ENCODE measurements at regions not wholly inside any gene's neighbourhood (a gene's known extent, or its start where the extent isn't known, plus 50 kb on each side); places are given as distances from the start of the nearest gene placed in this dataset.

- H3K27ac Mint-ChIP-seq: peak overlapping the region in 2 of 9 donors; percentile 4 to 17
- no peaks in the 10 kb centered on the region for H3K27me3 ChIP-seq (ENCODE audit: control insufficient read depth in 2 of 2, insufficient read depth in 2 of 2, low read length in 2 of 2)
- H3K36me3 Mint-ChIP-seq: peaks cover 0 to 27% (median 5%) of the 10 kb centered on the region in 5 donors
- H3K4me1 ChIP-seq (ENCODE audit: control insufficient read depth in 2 of 2, insufficient read depth in 2 of 2, low read length in 2 of 2): peaks cover 20 to 21% of the 10 kb centered on the region in 2 donors
- H3K27me3 Mint-ChIP-seq: no peaks in the 10 kb centered on the region
- ChIA-PET POLR2A (interaction anchor here (0.5 to 1.1 kb wide), 5 partner anchors 16 to 137 kb away, joined by 3 to 5 read pairs (median 3); no protein-coding TSS in a partner anchor), CTCF (interaction anchor here (0.6 kb wide), 1 partner anchor 10 kb away, joined by 3 read pairs; no protein-coding TSS in a partner anchor)
- H3K4me3 ChIP-seq (ENCODE audit: low read length): no peak overlapping the region
- peaks cover 0 to 18% (median 0%) of the 10 kb centered on the region in 11 donors for H3K9me3 Mint-ChIP-seq
- H3K4me3 Mint-ChIP-seq: no peak overlapping the region
- no peaks in the 10 kb centered on the region for H3K36me3 ChIP-seq (ENCODE audit: control insufficient read depth in 2 of 3, insufficient read depth in 3 of 3, low read length in 3 of 3)
- ATAC-seq: no peak
- H3K9me3 ChIP-seq (ENCODE audit: control insufficient read depth in 2 of 3, low read length in 3 of 3): no peaks in the 10 kb centered on the region
- no peak overlapping the region for H3K27ac ChIP-seq (ENCODE audit: low read depth, low read length)
- DNase-seq: no peak
- H3K4me1 Mint-ChIP-seq: peaks cover 39 to 86% (median 70%) of the 10 kb centered on the region in 7 donors
- intact Hi-C loops (cut with micrococcal nuclease): no loop called here
These were observed 55.7 kb downstream of the CXCR4 start for GRCh38 chr2:136062066-136062837.

DNA sequence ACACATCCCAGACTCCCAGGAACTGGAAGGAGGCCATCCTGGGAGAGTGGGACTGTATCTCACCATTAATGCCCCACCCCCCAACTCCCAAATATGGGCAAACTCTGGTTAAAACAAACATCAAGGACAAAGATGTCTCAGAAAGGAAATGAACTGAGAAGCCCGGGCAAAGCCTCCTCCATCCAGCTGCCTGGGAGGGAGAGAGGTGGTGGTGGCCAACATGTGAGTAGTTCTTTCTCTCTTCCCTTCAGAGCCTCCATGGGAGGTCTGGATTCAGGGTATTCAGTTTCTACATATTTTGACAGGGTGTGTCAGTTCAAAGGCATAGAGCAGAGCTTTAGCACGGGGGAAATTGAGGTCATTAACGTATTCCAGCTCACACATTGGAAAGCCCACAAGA lies 57.5 kb downstream of the CXCR4 start:
- peaks cover 0 to 22% (median 0%) of the 10 kb centered on the region in 11 donors for H3K9me3 Mint-ChIP-seq
- H3K36me3 Mint-ChIP-seq: peaks cover 0 to 31% (median 5%) of the 10 kb centered on the region in 5 donors
- ATAC-seq (no peak), DNase-seq (no peak)
- no peak overlapping the region for H3K4me3 Mint-ChIP-seq
- H3K27me3 Mint-ChIP-seq: no peaks in the 10 kb centered on the region
- ChIA-PET POLR2A (no interaction called here), CTCF (interaction anchor here (0.8 kb wide), 1 partner anchor 316 kb away, joined by 3 read pairs; no protein-coding TSS in a partner anchor)
- peaks cover 46 to 87% (median 75%) of the 10 kb centered on the region in 7 donors for H3K4me1 Mint-ChIP-seq
- Histone ChIP-seq H3K4me3 (ENCODE audit: low read length) (no peak overlapping the region), H3K27ac (ENCODE audit: low read depth, low read length) (no peak overlapping the region), H3K9me3 (ENCODE audit: control insufficient read depth in 2 of 3, low read length in 3 of 3) (no peaks in the 10 kb centered on the region), H3K36me3 (ENCODE audit: control insufficient read depth in 2 of 3, insufficient read depth in 3 of 3, low read length in 3 of 3) (no peaks in the 10 kb centered on the region), H3K4me1 (ENCODE audit: control insufficient read depth in 2 of 2, insufficient read depth in 2 of 2, low read length in 2 of 2) (peaks cover 35% of the 10 kb centered on the region in 2 donors), H3K27me3 (ENCODE audit: control insufficient read depth in 2 of 2, insufficient read depth in 2 of 2, low read length in 2 of 2) (no peaks in the 10 kb centered on the region)
- intact Hi-C loops (cut with micrococcal nuclease): no loop called here
- H3K27ac Mint-ChIP-seq: peak overlapping the region in 1 of 9 donors; percentile 5

- H3K4me1 Mint-ChIP-seq: peaks cover 46 to 90% (median 80%) of the 10 kb centered on the region in 7 donors
- Histone ChIP-seq H3K4me3 (ENCODE audit: low read length) (no peak overlapping the region), H3K27ac (ENCODE audit: low read depth, low read length) (no peak overlapping the region), H3K4me1 (ENCODE audit: control insufficient read depth in 2 of 2, insufficient read depth in 2 of 2, low read length in 2 of 2) (peaks cover 43 to 44% of the 10 kb centered on the region in 2 donors), H3K9me3 (ENCODE audit: control insufficient read depth in 2 of 3, low read length in 3 of 3) (no peaks in the 10 kb centered on the region), H3K27me3 (ENCODE audit: control insufficient read depth in 2 of 2, insufficient read depth in 2 of 2, low read length in 2 of 2) (no peaks in the 10 kb centered on the region), H3K36me3 (ENCODE audit: control insufficient read depth in 2 of 3, insufficient read depth in 3 of 3, low read length in 3 of 3) (no peaks in the 10 kb centered on the region)
- H3K4me3 Mint-ChIP-seq: peak overlapping the region in 2 of 10 donors; percentile 43 to 50
- no peaks in the 10 kb centered on the region for H3K27me3 Mint-ChIP-seq
- intact Hi-C loops (cut with micrococcal nuclease): loop anchor here (5.0 to 10.0 kb wide), 4 partner anchors 33 to 1144 kb away; partner anchors contain the start of gene CCNT2 (in 1 of the 2)
- ATAC-seq: no peak
- H3K36me3 Mint-ChIP-seq: peaks cover 0 to 34% (median 6%) of the 10 kb centered on the region in 5 donors
- peaks cover 0 to 22% (median 0%) of the 10 kb centered on the region in 11 donors for H3K9me3 Mint-ChIP-seq
- H3K27ac Mint-ChIP-seq: peak overlapping the region in 5 of 9 donors; percentile 16 to 90 (median 65)
- ChIA-PET POLR2A (interaction anchor here (0.5 to 1.7 kb wide), 9 partner anchors 9 to 268 kb away, joined by 3 to 8 read pairs (median 4); no protein-coding TSS in a partner anchor), CTCF (no interaction called here)
- no peak for DNase-seq
These were observed 58.9 kb downstream of the CXCR4 start for GRCh38 chr2:136059036-136059472.

GRCh38 chr2:136058262-136058661 lies 59.7 kb downstream of the CXCR4 start:
- Mint-ChIP-seq H3K27ac (peak overlapping the region in 4 of 9 donors; percentile 29 to 97 (median 72)), H3K27me3 (no peaks in the 10 kb centered on the region), H3K4me1 (peaks cover 41 to 87% (median 77%) of the 10 kb centered on the region in 7 donors), H3K4me3 (peak overlapping the region in 3 of 10 donors; percentile 16 to 65 (median 48)), H3K9me3 (peaks cover 0 to 16% (median 0%) of the 10 kb centered on the region in 11 donors), H3K36me3 (peaks cover 0 to 28% (median under 1%) of the 10 kb centered on the region in 5 donors)
- no peak overlapping the region for H3K4me3 ChIP-seq (ENCODE audit: low read length)
- intact Hi-C loops (cut with micrococcal nuclease): loop anchor here (5.0 to 10.0 kb wide), 4 partner anchors 34 to 1143 kb away; partner anchors contain the start of gene CCNT2 (in 1 of the 2)
- H3K9me3 ChIP-seq (ENCODE audit: control insufficient read depth in 2 of 3, low read length in 3 of 3): no peaks in the 10 kb centered on the region
- ChIA-PET POLR2A (interaction anchor here (0.6 to 1.7 kb wide), 6 partner anchors 10 to 319 kb away, joined by 3 to 8 read pairs (median 3); no protein-coding TSS in a partner anchor), CTCF (interaction anchor here (1.3 kb wide), 1 partner anchor 28 kb away, joined by 4 read pairs; no protein-coding TSS in a partner anchor)
- DNase-seq (no peak), ATAC-seq (no peak)
- H3K27me3 ChIP-seq (ENCODE audit: control insufficient read depth in 2 of 2, insufficient read depth in 2 of 2, low read length in 2 of 2): no peaks in the 10 kb centered on the region
- no peaks in the 10 kb centered on the region for H3K36me3 ChIP-seq (ENCODE audit: control insufficient read depth in 2 of 3, insufficient read depth in 3 of 3, low read length in 3 of 3)
- no peak overlapping the region for H3K27ac ChIP-seq (ENCODE audit: low read depth, low read length)
- peaks cover 49 to 51% of the 10 kb centered on the region in 2 donors for H3K4me1 ChIP-seq (ENCODE audit: control insufficient read depth in 2 of 2, insufficient read depth in 2 of 2, low read length in 2 of 2)

DNA sequence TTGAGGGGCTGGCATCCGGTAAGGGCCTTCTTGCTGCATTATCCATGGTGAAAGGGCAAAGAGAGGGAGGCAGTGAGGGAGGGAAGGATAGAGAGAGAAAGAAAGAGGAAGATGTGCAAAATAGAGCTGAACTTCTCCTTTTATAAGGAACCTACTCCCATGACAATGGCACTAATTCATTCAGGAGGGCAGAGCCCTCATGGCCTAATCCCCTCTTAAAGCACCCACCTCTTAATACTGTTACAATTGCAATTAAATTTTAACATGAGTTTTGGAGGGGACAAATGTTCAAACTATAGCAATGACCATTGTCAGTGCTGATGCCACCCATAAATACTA lies 60.2 kb downstream of the CXCR4 start:
- Mint-ChIP-seq H3K27ac (peak overlapping the region in 7 of 9 donors; percentile 39 to 97 (median 86)), H3K4me1 (peaks cover 43 to 88% (median 80%) of the 10 kb centered on the region in 7 donors), H3K4me3 (peak overlapping the region in 9 of 10 donors; percentile 5 to 77 (median 60)), H3K27me3 (no peaks in the 10 kb centered on the region), H3K9me3 (peaks cover 0 to 16% (median 0%) of the 10 kb centered on the region in 11 donors), H3K36me3 (peaks cover 0 to 28% (median 0%) of the 10 kb centered on the region in 5 donors)
- POLR2A ChIA-PET: interaction anchor here (0.6 to 1.2 kb wide), 3 partner anchors 127 to 320 kb away, joined by 3 read pairs; no protein-coding TSS in a partner anchor
- Histone ChIP-seq H3K4me1 (ENCODE audit: control insufficient read depth in 2 of 2, insufficient read depth in 2 of 2, low read length in 2 of 2) (peaks cover 54 to 55% of the 10 kb centered on the region in 2 donors), H3K4me3 (ENCODE audit: low read length) (no peak overlapping the region), H3K36me3 (ENCODE audit: control insufficient read depth in 2 of 3, insufficient read depth in 3 of 3, low read length in 3 of 3) (no peaks in the 10 kb centered on the region), H3K9me3 (ENCODE audit: control insufficient read depth in 2 of 3, low read length in 3 of 3) (no peaks in the 10 kb centered on the region), H3K27me3 (ENCODE audit: control insufficient read depth in 2 of 2, insufficient read depth in 2 of 2, low read length in 2 of 2) (no peaks in the 10 kb centered on the region), H3K27ac (ENCODE audit: low read depth, low read length) (no peak overlapping the region)
- ATAC-seq (no peak), DNase-seq (no peak)
- CTCF ChIA-PET: interaction anchor here (1.3 to 1.4 kb wide), 2 partner anchors 13 to 29 kb away, joined by 3 to 4 read pairs; no protein-coding TSS in a partner anchor
- intact Hi-C loops (cut with micrococcal nuclease): loop anchor here (1.0 to 10.0 kb wide), 13 partner anchors 8 to 1143 kb away; partner anchors contain the start of genes CCNT2 (in 1 of the 2) and DARS1 (in 1 of the 2)

Measured in naive thymus-derived CD4-positive, alpha-beta T cell (primary cell).